HG03280 (cell line): ENCODE measurements at regions not wholly inside any gene's neighbourhood (a gene's known extent, or its start where the extent isn't known, plus 50 kb on each side); places are given as distances from the start of the nearest gene placed in this dataset.
"Not testable (repeated sequence)": the region's sequence is repeated elsewhere in the genome, so short reads cannot be mapped to it uniquely, and the experiment has no call there.

ENCODE experiments used
- ATAC-seq: cut with Tn5 transposase; IDR thresholded peaks from one replicate; pipeline ENCODE4 v1.9.1; 2021; ENCODE audit warnings: mild to moderate bottlenecking, moderate library complexity; ENCODE audit not compliant: unreplicated experiment

GRCh38 chr2:75834588-75834987 is 123.9 kb upstream of the GCFC2 start:
- ATAC-seq, result not testable (repeated sequence)

- no peak for ATAC-seq
Observed at GRCh38 chr2:75833386-75833785, 122.7 kb upstream of the GCFC2 start.

GRCh38 chr2:75828826-75829225 is 118.1 kb upstream of the GCFC2 start:
- no peak for ATAC-seq

- not testable (repeated sequence) for ATAC-seq
Observed at GRCh38 chr2:75823515-75823914, 112.8 kb upstream of the GCFC2 start.

- ATAC-seq, result no peak
Observed at GRCh38 chr2:75822336-75822735, 111.6 kb upstream of the GCFC2 start.

- no peak for ATAC-seq
Observed at GRCh38 chr2:75820693-75821092, 110.0 kb upstream of the GCFC2 start.

GRCh38 chr2:75810611-75811330 is 100.1 kb upstream of the GCFC2 start:
- no peak for ATAC-seq

- no peak for ATAC-seq
Observed at GRCh38 chr2:75808793-75809535, 98.2 kb upstream of the GCFC2 start.

- no peak for ATAC-seq
Observed at GRCh38 chr2:75807992-75808391, 97.3 kb upstream of the GCFC2 start.

- ATAC-seq, result no peak
Observed at GRCh38 chr2:75801234-75801982, 90.7 kb upstream of the GCFC2 start.

GRCh38 chr2:75800456-75800855 is 89.7 kb upstream of the GCFC2 start:
- ATAC-seq, result peak; percentile 79

GRCh38 chr2:75799859-75800258 is 89.1 kb upstream of the GCFC2 start:
- ATAC-seq, result peak; percentile 43

GRCh38 chr2:75798569-75798968 is 87.9 kb upstream of the GCFC2 start:
- ATAC-seq, result no peak

GRCh38 chr2:75792996-75793395 is 82.3 kb upstream of the GCFC2 start:
- no peak for ATAC-seq

- ATAC-seq, result no peak
Observed at GRCh38 chr2:75792146-75792545, 81.4 kb upstream of the GCFC2 start.

GRCh38 chr2:75790814-75791467 is 80.2 kb upstream of the GCFC2 start:
- no peak for ATAC-seq

- ATAC-seq, result no peak
Observed at GRCh38 chr2:75790121-75790813, 79.6 kb upstream of the GCFC2 start.

- no peak for ATAC-seq
Observed at GRCh38 chr2:75788902-75789301, 78.2 kb upstream of the GCFC2 start.

- no peak for ATAC-seq
Observed at GRCh38 chr2:75788154-75788553, 77.4 kb upstream of the GCFC2 start.

- ATAC-seq, result no peak
Observed at GRCh38 chr2:75787532-75788132, 76.9 kb upstream of the GCFC2 start.
